ENCODE measurements at regions not wholly inside any gene's neighbourhood (a gene's known extent, or its start where the extent isn't known, plus 50 kb on each side); places are given as distances from the start of the nearest gene placed in this dataset.

GRCh38 chr1:229066591-229066990 is 204.3 kb upstream of the RAB4A start:
- no peak for DNase-seq (ENCODE audit: low spot score)

- no peak for DNase-seq (ENCODE audit: low spot score)
These were observed 203.4 kb upstream of the RAB4A start for GRCh38 chr1:229067546-229067945.

- DNase-seq (ENCODE audit: low spot score) = peak; percentile 4
These were observed 202.5 kb upstream of the RAB4A start for GRCh38 chr1:229068270-229068987.

- no peak for DNase-seq (ENCODE audit: low spot score)
These were observed 201.7 kb upstream of the RAB4A start for GRCh38 chr1:229069176-229069575.

- DNase-seq (ENCODE audit: low spot score) = no peak
These were observed 200.7 kb upstream of the RAB4A start for GRCh38 chr1:229070168-229070567.

- DNase-seq (ENCODE audit: low spot score) = no peak
These were observed 197.7 kb upstream of the RAB4A start for GRCh38 chr1:229073251-229073650.

- no peak for DNase-seq (ENCODE audit: low spot score)
These were observed 195.7 kb upstream of the RAB4A start for GRCh38 chr1:229075217-229075616.

GRCh38 chr1:229075716-229076115 is 195.2 kb upstream of the RAB4A start:
- DNase-seq (ENCODE audit: low spot score) = no peak

GRCh38 chr1:229076195-229076594 is 194.7 kb upstream of the RAB4A start:
- no peak for DNase-seq (ENCODE audit: low spot score)

- no peak for DNase-seq (ENCODE audit: low spot score)
These were observed 191.8 kb upstream of the RAB4A start for GRCh38 chr1:229079016-229079595.

- no peak for DNase-seq (ENCODE audit: low spot score)
These were observed 190.6 kb upstream of the RAB4A start for GRCh38 chr1:229080361-229080760.

GRCh38 chr1:229085291-229085690 is 185.6 kb upstream of the RAB4A start:
- DNase-seq (ENCODE audit: low spot score) = no peak

- no peak for DNase-seq (ENCODE audit: low spot score)
These were observed 184.8 kb upstream of the RAB4A start for GRCh38 chr1:229086091-229086490.

- no peak for DNase-seq (ENCODE audit: low spot score)
These were observed 184.2 kb upstream of the RAB4A start for GRCh38 chr1:229086686-229087085.

- DNase-seq (ENCODE audit: low spot score) = no peak
These were observed 183.6 kb upstream of the RAB4A start for GRCh38 chr1:229087339-229087738.

GRCh38 chr1:229087906-229088305 is 183.0 kb upstream of the RAB4A start:
- DNase-seq (ENCODE audit: low spot score) = no peak

- no peak for DNase-seq (ENCODE audit: low spot score)
These were observed 182.2 kb upstream of the RAB4A start for GRCh38 chr1:229088711-229089110.

- DNase-seq (ENCODE audit: low spot score) = no peak
These were observed 181.2 kb upstream of the RAB4A start for GRCh38 chr1:229089586-229090208.

GRCh38 chr1:229091721-229092136 is 179.2 kb upstream of the RAB4A start:
- DNase-seq (ENCODE audit: low spot score) = no peak

- no peak for DNase-seq (ENCODE audit: low spot score)
These were observed 178.3 kb upstream of the RAB4A start for GRCh38 chr1:229092377-229093237.

- DNase-seq (ENCODE audit: low spot score) = no peak
These were observed 177.7 kb upstream of the RAB4A start for GRCh38 chr1:229093238-229093540.

GRCh38 chr1:229093609-229094336 is 177.1 kb upstream of the RAB4A start:
- DNase-seq (ENCODE audit: low spot score) = no peak
